Ectodermal cell (in vitro differentiated cells): ENCODE measurements at regions not wholly inside any gene's neighbourhood (a gene's known extent, or its start where the extent isn't known, plus 50 kb on each side); places are given as distances from the start of the nearest gene placed in this dataset.
"Not testable (repeated sequence)": the region's sequence is repeated elsewhere in the genome, so short reads cannot be mapped to it uniquely, and the experiment has no call there.

ENCODE experiments used
- H3K27ac ChIP-seq: 2 replicates; pipeline ENCODE4 v1.7.0; 2013; ENCODE audit warnings: mild to moderate bottlenecking, low read depth, low read length; ENCODE audit not compliant: insufficient read depth, poor library complexity, severe bottlenecking
- H3K27me3 ChIP-seq: 2 replicates; pipeline ENCODE4 v1.7.0; 2013; ENCODE audit warnings: mild to moderate bottlenecking, low read length; ENCODE audit not compliant: insufficient read depth, control insufficient read depth, poor library complexity, severe bottlenecking
- H3K36me3 ChIP-seq: one replicate; pipeline ENCODE4 v1.7.0; 2013; ENCODE audit warnings: low read length; ENCODE audit not compliant: control insufficient read depth, insufficient read depth
- H3K4me1 ChIP-seq: one replicate; pipeline ENCODE4 v1.7.0; 2013; ENCODE audit warnings: low read length; ENCODE audit not compliant: control insufficient read depth, insufficient read depth
- H3K4me3 ChIP-seq: 2 replicates; pipeline ENCODE4 v1.7.0; 2013; ENCODE audit warnings: low read depth, low read length, control low read depth; ENCODE audit not compliant: insufficient read depth
- H3K9me3 ChIP-seq: 2 replicates; pipeline ENCODE4 v1.7.0; 2013; ENCODE audit warnings: mild to moderate bottlenecking, low read length, moderate library complexity; ENCODE audit not compliant: control insufficient read depth
- WGBS, 2 experiments: methylation state at CpG; one replicate each; pipeline ENCODE4 v1.1.7; 2013; ENCODE audit warnings: missing lambda C conversion rate in 2 of 2; 5-methylcytosine and 5-hydroxymethylcytosine counted together

- not testable (repeated sequence) for H3K27me3 ChIP-seq, H3K36me3 ChIP-seq, H3K27ac ChIP-seq, H3K4me3 ChIP-seq, H3K4me1 ChIP-seq, H3K9me3 ChIP-seq
- 95 to 96% methylated on average over 15 of the region's 15 CpGs for whole genome bisulfite sequencing, 2 experiments
Observed at GRCh38 chr13:80998603-80999002, 657.7 kb upstream of the SPRY2 start.

- no peak overlapping the region for H3K4me3 ChIP-seq
- no peaks in the 10 kb centered on the region for H3K36me3 ChIP-seq
- H3K9me3 ChIP-seq, result no peaks in the 10 kb centered on the region
- H3K27me3 ChIP-seq, result no peaks in the 10 kb centered on the region
- H3K4me1 ChIP-seq, result no peaks in the 10 kb centered on the region
- H3K27ac ChIP-seq, result no peak overlapping the region
- WGBS, 2 experiments, result 100% methylated on average over 1 of the region's 1 CpG; no CpG with 5 or more reads in 1 of the 2 experiments
Observed at GRCh38 chr13:80989747-80990146, 648.8 kb upstream of the SPRY2 start.

- Histone ChIP-seq H3K27ac (no peak overlapping the region), H3K9me3 (no peaks in the 10 kb centered on the region), H3K4me1 (no peaks in the 10 kb centered on the region), H3K4me3 (no peak overlapping the region), H3K27me3 (no peaks in the 10 kb centered on the region), H3K36me3 (no peaks in the 10 kb centered on the region)
- WGBS, 2 experiments, result 95% methylated on average over 5 of the region's 6 CpGs
Observed at GRCh38 chr13:80989241-80989640, 648.3 kb upstream of the SPRY2 start.

- no peaks in the 10 kb centered on the region for H3K27me3 ChIP-seq
- H3K4me1 ChIP-seq, result no peaks in the 10 kb centered on the region
- H3K9me3 ChIP-seq, result no peaks in the 10 kb centered on the region
- WGBS, 2 experiments, result 87 to 94% methylated on average over 6 of the region's 6 CpGs
- no peak overlapping the region for H3K4me3 ChIP-seq
- H3K27ac ChIP-seq, result no peak overlapping the region
- no peaks in the 10 kb centered on the region for H3K36me3 ChIP-seq
Observed at GRCh38 chr13:80988391-80989151, 647.6 kb upstream of the SPRY2 start.

DNA sequence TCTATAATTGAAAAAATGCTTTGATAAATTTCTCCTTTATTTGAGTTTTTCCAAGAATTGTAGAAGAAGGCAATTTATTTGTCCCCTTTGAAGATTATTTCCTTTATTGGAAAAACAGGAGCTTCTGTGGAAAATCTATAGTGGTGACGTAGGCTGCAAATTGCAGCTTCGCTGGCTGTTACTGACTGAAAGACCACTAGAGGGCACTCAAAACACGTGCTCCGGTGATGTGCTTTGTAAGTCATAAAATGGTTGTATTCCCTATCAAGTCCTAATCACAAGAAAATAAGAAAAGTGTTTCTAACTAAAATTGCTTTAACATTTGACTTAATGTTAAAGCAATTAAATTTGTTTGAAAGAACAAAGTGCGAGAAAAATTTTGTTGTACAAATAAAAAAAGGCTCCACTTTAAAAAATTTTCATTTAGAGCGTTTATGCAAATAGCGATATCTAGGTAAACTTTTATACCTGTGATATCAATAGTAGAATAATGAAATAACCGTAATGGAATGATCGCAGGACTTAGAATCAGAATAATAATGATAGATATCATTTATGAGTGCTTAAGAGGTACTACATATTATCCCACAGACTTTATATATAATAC lies 638.2 kb upstream of the SPRY2 start:
- Histone ChIP-seq H3K9me3 (no peaks in the 10 kb centered on the region), H3K4me1 (no peaks in the 10 kb centered on the region), H3K4me3 (no peak overlapping the region), H3K36me3 (no peaks in the 10 kb centered on the region), H3K27me3 (no peaks in the 10 kb centered on the region), H3K27ac (no peak overlapping the region)
- 20 to 55% methylated on average over 3 to 9 of the region's 9 CpGs for WGBS, 2 experiments

DNA sequence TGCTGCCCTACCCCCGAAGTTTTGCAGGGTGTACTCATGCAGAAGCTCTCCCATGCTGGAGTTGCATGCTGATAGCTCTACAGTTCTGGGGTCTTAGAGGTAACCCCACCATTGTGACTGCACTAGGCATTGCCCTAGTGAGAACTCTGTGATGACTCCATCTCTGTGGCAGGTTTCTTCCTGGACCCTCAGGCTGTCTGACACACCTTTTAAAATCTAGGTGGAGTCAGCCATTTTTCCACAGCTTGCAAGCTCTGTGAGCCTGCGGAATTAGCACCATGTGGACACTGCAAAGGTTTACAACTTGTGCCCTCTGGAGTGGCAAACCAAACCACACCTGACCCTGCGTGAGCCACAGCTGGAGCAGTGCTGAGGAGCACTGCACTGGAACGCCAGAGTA lies 636.2 kb upstream of the SPRY2 start:
- Histone ChIP-seq H3K36me3 (no peaks in the 10 kb centered on the region), H3K4me3 (no peak overlapping the region), H3K4me1 (no peaks in the 10 kb centered on the region), H3K9me3 (no peaks in the 10 kb centered on the region), H3K27ac (no peak overlapping the region), H3K27me3 (no peaks in the 10 kb centered on the region)
- 94 to 96% methylated on average over 4 of the region's 4 CpGs for WGBS, 2 experiments

DNA sequence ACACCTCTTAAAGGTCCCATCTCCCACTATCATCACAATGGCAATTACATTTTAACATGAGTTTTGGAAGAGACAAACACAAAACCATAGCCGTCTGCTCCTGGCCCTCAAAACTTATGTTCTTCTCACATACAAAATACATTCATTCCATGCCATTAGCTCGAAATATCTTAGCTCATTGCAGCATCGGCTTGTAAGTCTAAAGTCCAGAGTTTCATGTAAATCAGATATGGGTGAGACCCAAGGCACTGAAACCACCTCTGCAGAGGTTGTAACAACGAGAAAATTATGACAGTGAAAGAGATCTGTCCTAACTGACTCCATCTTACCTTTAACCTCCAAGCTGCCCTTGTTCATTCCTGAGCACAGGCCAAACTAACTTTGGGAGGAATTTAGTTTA lies 635.0 kb upstream of the SPRY2 start:
- Histone ChIP-seq H3K4me1 (no peaks in the 10 kb centered on the region), H3K9me3 (no peaks in the 10 kb centered on the region), H3K4me3 (no peak overlapping the region), H3K27ac (no peak overlapping the region), H3K27me3 (no peaks in the 10 kb centered on the region), H3K36me3 (no peaks in the 10 kb centered on the region)
- 92 to 94% methylated on average over 4 of the region's 4 CpGs for WGBS, 2 experiments

GRCh38 chr13:80973721-80974120 lies 632.8 kb upstream of the SPRY2 start:
- no peak overlapping the region for H3K4me3 ChIP-seq
- H3K4me1 ChIP-seq, result no peaks in the 10 kb centered on the region
- H3K9me3 ChIP-seq, result no peaks in the 10 kb centered on the region
- no peaks in the 10 kb centered on the region for H3K36me3 ChIP-seq
- 100% methylated on average over 1 of the region's 2 CpGs for WGBS, 2 experiments
- no peaks in the 10 kb centered on the region for H3K27me3 ChIP-seq
- no peak overlapping the region for H3K27ac ChIP-seq

DNA sequence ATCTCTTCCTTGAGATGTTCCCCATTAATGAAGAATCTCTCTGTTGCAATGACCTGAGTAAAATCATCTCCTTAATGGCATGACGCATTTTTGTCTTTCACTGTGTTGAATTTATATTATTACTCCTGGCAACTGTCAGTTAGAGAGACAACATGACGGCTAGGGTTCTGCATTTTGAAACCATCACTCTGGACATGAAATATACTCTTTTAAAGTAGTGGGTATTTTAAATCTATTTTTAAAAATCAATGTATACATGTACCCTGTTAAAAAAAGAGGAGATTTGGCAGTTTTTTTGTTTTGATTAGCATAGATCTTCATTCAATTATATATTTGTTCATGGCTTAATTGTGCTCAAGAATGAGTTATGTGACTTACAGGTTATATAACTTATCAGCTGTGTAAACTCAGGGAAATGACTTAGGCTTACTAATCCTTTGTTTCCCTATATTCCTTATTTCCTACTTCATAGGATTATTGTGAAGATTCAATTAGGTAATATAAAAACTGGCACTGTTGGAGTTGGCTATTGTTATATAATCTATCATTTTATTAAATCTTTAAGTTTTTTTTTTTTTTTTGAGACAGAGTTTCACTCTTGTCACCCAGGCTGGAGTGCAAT lies 632.0 kb upstream of the SPRY2 start:
- no peaks in the 10 kb centered on the region for H3K36me3 ChIP-seq
- WGBS, 2 experiments, result 100% methylated on average over 1 to 2 of the region's 2 CpGs
- H3K27me3 ChIP-seq, result no peaks in the 10 kb centered on the region
- no peak overlapping the region for H3K4me3 ChIP-seq
- H3K27ac ChIP-seq, result no peak overlapping the region
- no peaks in the 10 kb centered on the region for H3K9me3 ChIP-seq
- no peaks in the 10 kb centered on the region for H3K4me1 ChIP-seq

DNA sequence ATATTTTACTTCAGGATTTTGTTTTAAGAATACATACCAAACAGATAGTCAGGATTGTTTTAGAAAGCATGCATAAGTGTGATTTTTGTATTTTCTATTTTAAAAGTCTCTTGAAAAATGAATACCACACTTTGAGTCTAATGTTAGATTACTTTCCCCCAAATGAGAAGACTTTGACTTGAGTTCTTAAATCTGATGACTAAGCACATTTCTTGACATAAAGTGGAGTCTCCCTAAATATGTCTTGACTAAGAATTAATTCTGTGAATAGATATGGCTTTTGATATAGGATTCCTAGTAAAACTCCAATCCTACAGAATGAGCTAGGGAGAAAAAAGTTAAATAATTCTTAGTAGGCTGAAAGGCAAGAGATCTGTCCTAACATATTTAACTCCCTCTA lies 624.2 kb upstream of the SPRY2 start:
- Histone ChIP-seq H3K9me3 (no peaks in the 10 kb centered on the region), H3K4me3 (no peak overlapping the region), H3K36me3 (no peaks in the 10 kb centered on the region), H3K27me3 (no peaks in the 10 kb centered on the region), H3K27ac (no peak overlapping the region), H3K4me1 (no peaks in the 10 kb centered on the region)
